GM18508 (cell line): ENCODE measurements at regions not wholly inside any gene's neighbourhood (a gene's known extent, or its start where the extent isn't known, plus 50 kb on each side); places are given as distances from the start of the nearest gene placed in this dataset.
"Not testable (repeated sequence)": the region's sequence is repeated elsewhere in the genome, so short reads cannot be mapped to it uniquely, and the experiment has no call there.

ENCODE experiments used
- ATAC-seq: cut with Tn5 transposase; IDR thresholded peaks from one replicate; pipeline ENCODE4 v1.9.1; 2021; ENCODE audit warnings: moderate number of reproducible peaks; ENCODE audit not compliant: insufficient read depth, unreplicated experiment

- ATAC-seq: no peak
These were observed 120.5 kb downstream of the PMAIP1 start for GRCh38 chr18:60020107-60020925.

- no peak for ATAC-seq
These were observed 119.7 kb downstream of the PMAIP1 start for GRCh38 chr18:60019463-60019840.

GRCh38 chr18:60018618-60019462 is 119.0 kb downstream of the PMAIP1 start:
- ATAC-seq: no peak

DNA sequence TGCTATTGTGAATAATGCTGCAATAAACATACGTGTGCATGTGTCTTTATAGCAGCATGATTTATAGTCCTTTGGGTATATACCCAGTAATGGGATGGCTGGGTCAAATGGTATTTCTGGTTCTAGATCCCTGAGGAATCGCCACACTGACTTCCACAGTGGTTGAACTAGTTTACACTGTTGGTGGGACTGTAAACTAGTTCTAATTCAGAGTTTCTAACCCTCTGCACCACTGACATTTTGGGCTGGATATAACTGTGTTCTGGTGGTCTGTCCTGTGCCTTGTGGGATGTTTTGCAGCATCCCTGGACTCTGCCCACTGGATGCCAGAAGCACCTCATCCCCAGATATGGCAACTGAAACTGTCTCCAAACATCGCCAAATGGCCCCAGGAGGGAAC is 118.3 kb downstream of the PMAIP1 start:
- ATAC-seq: not testable (repeated sequence)

- ATAC-seq: no peak
These were observed 117.6 kb downstream of the PMAIP1 start for GRCh38 chr18:60017371-60017770.

DNA sequence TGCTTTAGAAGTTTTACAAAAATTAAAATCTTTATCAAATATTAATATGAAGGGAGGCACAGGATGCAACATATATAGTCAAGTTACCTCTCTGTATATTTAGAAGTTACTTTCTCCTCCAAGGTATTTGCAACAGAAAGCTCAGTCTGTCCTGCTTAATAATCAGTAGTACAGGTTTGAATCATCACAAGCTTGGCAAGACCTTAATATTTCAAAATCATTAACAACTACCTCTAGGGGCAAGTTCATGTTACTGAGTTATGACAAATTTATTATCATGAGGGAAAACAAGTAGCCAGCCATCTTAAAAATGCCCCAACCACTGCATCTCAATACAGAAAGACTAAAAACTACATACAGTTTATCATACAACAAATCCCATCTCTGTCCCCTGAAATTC is 116.0 kb downstream of the PMAIP1 start:
- not testable (repeated sequence) for ATAC-seq

- not testable (repeated sequence) for ATAC-seq
These were observed 113.4 kb downstream of the PMAIP1 start for GRCh38 chr18:60013148-60013547.

GRCh38 chr18:60010984-60011383 is 111.2 kb downstream of the PMAIP1 start:
- no peak for ATAC-seq

GRCh38 chr18:60010513-60010912 is 110.7 kb downstream of the PMAIP1 start:
- ATAC-seq: no peak

DNA sequence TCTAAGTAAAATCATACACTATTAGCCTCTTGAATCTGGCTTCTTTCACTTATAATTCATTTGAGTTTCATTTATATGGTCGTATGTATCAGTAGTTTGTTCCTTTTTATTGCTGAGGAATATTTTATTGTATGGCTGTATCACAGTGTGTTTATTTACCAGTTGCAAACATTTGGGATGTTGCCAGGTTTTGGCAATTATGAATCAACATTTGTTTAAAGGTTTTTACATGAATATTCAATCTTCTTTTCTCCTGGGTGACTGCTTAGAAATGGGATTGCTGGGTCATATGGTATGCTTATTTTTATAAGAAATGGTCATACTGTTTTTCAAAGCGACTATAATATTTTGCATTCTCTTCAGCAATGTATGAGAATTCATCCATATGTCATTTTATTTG is 107.9 kb downstream of the PMAIP1 start:
- no peak for ATAC-seq

GRCh38 chr18:60003610-60004185 is 103.9 kb downstream of the PMAIP1 start:
- ATAC-seq: no peak

DNA sequence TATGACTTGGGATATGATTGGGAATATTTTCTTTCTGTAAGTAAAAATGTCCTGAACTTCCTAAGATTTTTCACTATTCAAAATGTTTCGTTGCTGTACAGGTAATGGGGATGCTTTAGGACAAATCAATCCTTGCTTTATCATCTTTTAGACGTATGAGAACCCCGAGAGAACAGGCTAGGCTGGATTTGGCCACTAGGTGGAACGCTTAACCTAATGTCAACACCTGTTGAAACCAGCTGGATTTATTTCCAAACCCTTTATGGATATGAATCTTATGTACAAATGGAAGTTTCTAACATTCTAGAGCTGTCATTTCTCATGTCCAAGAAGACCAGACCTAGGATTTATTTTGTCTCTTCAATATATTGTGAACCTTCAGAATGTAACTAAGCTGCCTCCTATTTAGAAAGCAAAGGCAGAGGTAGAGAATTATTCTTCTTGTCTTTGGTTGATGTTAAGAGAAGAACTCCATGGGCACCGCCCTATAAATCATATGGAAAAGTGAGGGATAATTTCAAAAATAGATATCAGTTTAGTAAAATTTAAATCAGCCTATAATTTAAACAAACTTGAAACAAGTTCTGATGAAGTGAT is 96.7 kb downstream of the PMAIP1 start:
- ATAC-seq: peak; percentile 59

DNA sequence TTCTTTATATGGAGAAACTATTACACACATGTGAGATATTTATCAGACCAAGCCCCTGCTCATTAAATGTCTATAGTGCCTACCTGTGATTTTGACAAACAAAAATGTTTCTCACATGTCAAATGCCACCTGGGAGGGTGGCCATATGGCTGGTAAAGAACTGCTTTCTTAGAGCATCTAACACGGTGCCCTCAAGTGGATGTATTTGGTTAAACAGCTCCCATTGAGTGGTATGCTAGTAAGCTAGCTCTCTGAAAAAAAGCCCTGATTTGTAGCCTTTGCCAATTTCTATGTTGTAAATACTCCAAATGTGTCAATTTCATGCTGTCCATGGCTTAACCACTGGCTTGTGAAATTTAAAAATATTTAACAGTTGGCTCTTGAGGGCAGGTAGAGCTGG is 94.6 kb downstream of the PMAIP1 start:
- ATAC-seq: peak; percentile 52

GRCh38 chr18:59993560-59993959 is 93.8 kb downstream of the PMAIP1 start:
- no peak for ATAC-seq

- ATAC-seq: no peak
These were observed 90.5 kb downstream of the PMAIP1 start for GRCh38 chr18:59990121-59990823.

DNA sequence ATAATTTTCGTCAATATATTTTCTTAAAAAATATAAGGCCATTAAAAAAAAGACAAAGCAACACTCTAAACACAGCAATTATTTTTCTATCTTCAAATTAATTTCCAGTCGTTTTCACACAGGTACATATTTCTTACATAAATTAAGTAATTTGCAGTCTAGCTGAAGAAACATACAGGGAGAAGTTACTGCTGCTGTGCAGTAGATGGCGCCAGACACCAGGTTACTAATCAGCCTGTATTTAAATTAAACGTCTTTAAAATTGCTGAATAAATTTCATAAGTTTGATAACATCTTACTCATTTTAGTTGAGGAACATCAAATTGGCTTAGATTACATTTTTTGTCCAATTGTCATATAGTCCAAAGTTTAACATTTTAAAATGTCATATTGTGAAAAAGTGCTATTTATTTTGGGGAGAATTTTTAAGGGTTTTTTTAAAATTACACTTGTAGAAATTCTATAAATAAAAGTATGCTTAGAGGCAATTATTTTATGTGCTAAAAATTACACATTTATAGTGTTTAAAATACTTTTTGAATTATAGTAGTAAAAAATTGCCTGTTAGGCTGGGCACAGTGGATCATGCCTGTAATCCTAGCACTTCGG is 88.4 kb downstream of the PMAIP1 start:
- no peak for ATAC-seq

GRCh38 chr18:59987102-59987501 is 87.3 kb downstream of the PMAIP1 start:
- no peak for ATAC-seq

- ATAC-seq: no peak
These were observed 86.3 kb downstream of the PMAIP1 start for GRCh38 chr18:59986139-59986538.

DNA sequence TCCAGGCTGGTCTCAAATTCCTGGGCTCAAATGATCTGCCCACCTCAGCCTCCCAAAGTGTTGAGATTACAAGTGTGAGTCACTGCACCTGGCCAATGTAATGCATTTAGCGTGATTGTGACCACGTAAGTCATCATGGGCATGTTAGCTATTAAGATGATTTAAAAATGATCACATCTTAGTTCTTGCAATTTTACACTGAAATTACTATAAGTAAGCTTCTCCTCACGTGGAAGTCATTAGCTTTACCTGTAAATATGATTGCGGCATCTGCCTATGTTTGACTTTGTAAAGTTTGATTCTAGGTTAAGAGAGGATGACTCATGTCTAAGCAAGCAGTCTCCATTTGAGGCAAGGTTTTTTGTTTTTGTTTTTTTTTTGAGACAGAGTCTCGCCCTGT is 85.5 kb downstream of the PMAIP1 start:
- no peak for ATAC-seq

DNA sequence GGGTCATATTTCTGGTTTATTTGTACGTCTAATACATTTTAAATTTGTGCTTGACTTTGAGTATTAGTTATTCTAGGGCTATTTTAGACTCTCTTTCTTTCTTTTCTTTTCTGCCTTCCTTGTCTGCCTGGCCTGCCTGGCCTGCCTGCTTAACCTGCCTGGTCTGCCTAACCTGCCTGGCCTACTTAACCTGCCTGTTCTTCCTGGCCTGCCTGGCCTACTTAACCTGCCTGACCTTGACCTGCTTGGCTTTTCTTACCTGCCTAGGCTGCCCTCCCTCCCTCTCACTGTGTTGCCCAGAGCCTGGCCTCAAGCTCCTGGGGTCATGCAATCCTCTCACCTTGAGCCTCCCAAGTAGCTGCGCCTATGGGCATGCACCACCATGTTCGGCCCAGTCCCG is 83.7 kb downstream of the PMAIP1 start:
- no peak for ATAC-seq
